SK-N-SH (cell line): ENCODE measurements at regions not wholly inside any gene's neighbourhood (a gene's known extent, or its start where the extent isn't known, plus 50 kb on each side); places are given as distances from the start of the nearest gene placed in this dataset.

Source experiments
- CTCF ChIA-PET: fragments of 300-600, 350-600 bp; formaldehyde crosslinking; extraction: SDS; loops from one replicate; lab custom pipeline; 2021; lab: Yijun Ruan, JAX
- POLR2A ChIA-PET: fragments of 350-600 bp; sonication (Branson Sonifier 250); formaldehyde crosslinking; extraction: SDS; loops from one replicate; lab custom pipeline; 2020; ENCODE audit warnings: antibody characterized with exemption, inconsistent platforms; lab: Yijun Ruan, JAX
- DNase-seq: peaks from one replicate; pipeline ENCODE4 v3.0.0; 2012
- H2AFZ ChIP-seq: fragments of 200-600 bp; sonication (generic); 2 replicates; pipeline ENCODE4 v1.8.1; 2016; ENCODE audit warnings: antibody characterized with exemption, mild to moderate bottlenecking, low read depth
- H3F3A ChIP-seq: fragments of 200-600 bp; sonication (generic); replicated peaks from 2 replicates; pipeline ENCODE3; 2016; ENCODE audit warnings: antibody characterized with exemption, mild to moderate bottlenecking; ENCODE audit not compliant: insufficient read depth
- H3K27ac ChIP-seq, 2 experiments: fragments of 200-500 bp in 1 of 2; fragments of 200-600 bp in 1 of 2; sonication (Bioruptor generic) in 1 of 2; sonication (generic), shearing (Covaris generic) in 1 of 2; 2 replicates each; pipeline versions ENCODE4 v1.5.1 to v1.6.1; 2014 to 2016; ENCODE audit warnings: low read depth in 2 of 2, inconsistent platforms in 1 of 2, low read length in 1 of 2, mild to moderate bottlenecking in 1 of 2, mixed read lengths in 1 of 2
- H3K27me3 ChIP-seq: fragments of 200-600 bp; sonication (generic), shearing (Covaris generic); 2 replicates; pipeline ENCODE4 v1.6.1; 2016; ENCODE audit warnings: mixed run types; ENCODE audit not compliant: insufficient read depth
- H3K36me3 ChIP-seq, 2 experiments: fragments of 200-500 bp in 1 of 2; fragments of 200-600 bp in 1 of 2; sonication (Bioruptor generic) in 1 of 2; sonication (generic) in 1 of 2; replicated peaks in 1 of 2; 2 replicates each; pipeline versions ENCODE3 to v1.5.1; 2014 to 2016; ENCODE audit warnings: low read length in 1 of 2, mild to moderate bottlenecking in 1 of 2; ENCODE audit not compliant: insufficient read depth in 2 of 2, control insufficient read depth in 1 of 2
- H3K4me1 ChIP-seq, 2 experiments: fragments of 200-500 bp in 1 of 2; fragments of 200-600 bp in 1 of 2; sonication (Bioruptor generic) in 1 of 2; sonication (generic), shearing (Covaris generic) in 1 of 2; 2 replicates each; pipeline versions ENCODE4 v1.5.1 to v1.6.1; 2014 to 2016; ENCODE audit warnings: low read depth in 1 of 2, low read length in 1 of 2, mixed run types in 1 of 2; ENCODE audit not compliant: insufficient read depth in 2 of 2, control insufficient read depth in 1 of 2
- H3K4me2 ChIP-seq: fragments of 200-600 bp; sonication (generic), shearing (Covaris generic); 2 replicates; pipeline ENCODE4 v1.6.1; 2017; ENCODE audit warnings: mixed run types
- H3K4me3 ChIP-seq, 2 experiments: fragments of 200-500 bp in 1 of 2; fragments of 200-600 bp in 1 of 2; sonication (Bioruptor generic) in 1 of 2; sonication (generic), shearing (Covaris generic) in 1 of 2; 2 replicates each; pipeline versions ENCODE4 v1.5.1 to v1.8.1; 2014 to 2016; ENCODE audit warnings: low read depth in 2 of 2, inconsistent platforms in 1 of 2, low read length in 1 of 2, mild to moderate bottlenecking in 1 of 2, mixed read lengths in 1 of 2, moderate library complexity in 1 of 2
- H3K79me2 ChIP-seq: fragments of 200-600 bp; sonication (generic); 2 replicates; pipeline ENCODE4 v1.8.1; 2017; ENCODE audit warnings: mild to moderate bottlenecking; ENCODE audit not compliant: insufficient read depth
- H3K9ac ChIP-seq: fragments of 200-600 bp; sonication (generic); 2 replicates; pipeline ENCODE4 v1.6.1; 2017; ENCODE audit warnings: mixed run types
- H3K9me2 ChIP-seq: fragments of 200-600 bp; sonication (generic); 2 replicates; pipeline ENCODE4 v1.6.1; 2017; ENCODE audit warnings: mixed run types
- H3K9me3 ChIP-seq: fragments of 200-600 bp; sonication (generic); 2 replicates; pipeline ENCODE4 v1.6.1; 2017; ENCODE audit warnings: mixed run types, mild to moderate bottlenecking, moderate library complexity
- H4K20me1 ChIP-seq: fragments of 200-600 bp; sonication (generic); 2 replicates; pipeline ENCODE4 v1.6.1; 2017; ENCODE audit warnings: mild to moderate bottlenecking, mixed run types; ENCODE audit not compliant: insufficient read depth
- EZH2phosphoT487 ChIP-seq: fragments of 200-600 bp; sonication (generic); IDR thresholded peaks from 2 replicates; pipeline ENCODE4 v1.6.1; 2017; ENCODE audit warnings: low read depth, mixed run types, mild to moderate bottlenecking, antibody characterized with exemption, moderate library complexity, borderline replicate concordance
- FOXJ3 ChIP-seq: sonication (generic); formaldehyde crosslinking; IDR thresholded peaks from 2 replicates; pipeline ENCODE4 v1.5.1; 2020; ENCODE audit warnings: mild to moderate bottlenecking, missing genetic modification reagents
- GABPA ChIP-seq: IDR thresholded peaks from 2 replicates; pipeline ENCODE4 v1.4.0; 2012; ENCODE audit warnings: low read depth, mild to moderate bottlenecking
- MEF2A ChIP-seq: IDR thresholded peaks from 2 replicates; pipeline ENCODE4 v1.4.0; 2012; ENCODE audit warnings: low read depth, borderline replicate concordance
- POLR2AphosphoS5 ChIP-seq: IDR thresholded peaks from 2 replicates; pipeline ENCODE4 v1.6.1; 2012; ENCODE audit warnings: low read depth, low read length
- RAD21 ChIP-seq: IDR thresholded peaks from 2 replicates; pipeline ENCODE4 v1.6.1; 2012; ENCODE audit warnings: mild to moderate bottlenecking, low read length
- RFX5 ChIP-seq: IDR thresholded peaks from 2 replicates; pipeline ENCODE4 v1.6.1; 2012; ENCODE audit warnings: mild to moderate bottlenecking, improper control_type of control experiment, low read length
- WGBS: methylation state at CpG from one replicate; pipeline ENCODE4 v1.1.6; 2017; ENCODE audit warnings: low lambda C conversion rate; 5-methylcytosine and 5-hydroxymethylcytosine counted together
- TF ChIP-seq, protein P1 (sequence below): IDR thresholded peaks from 2 replicates; pipeline ENCODE4 v1.6.1; 2012; ENCODE audit warnings: mild to moderate bottlenecking, low read depth, low read length, moderate library complexity

- ChIA-PET POLR2A (interaction anchor here (0.6 kb wide), 1 partner anchor 241 kb away, joined by 3 read pairs; no protein-coding TSS in a partner anchor), CTCF (interaction anchor here (1.0 to 2.8 kb wide), 4 partner anchors 9 to 41 kb away, joined by 3 to 9 read pairs (median 4); no protein-coding TSS in a partner anchor)
- no peak overlapping the region for H3K9ac ChIP-seq
- no peak overlapping the region for H3K27ac ChIP-seq
- no peaks in the 10 kb centered on the region for H3K9me3 ChIP-seq
- H3K79me2 ChIP-seq = no peaks in the 10 kb centered on the region
- H3K9me2 ChIP-seq = no peaks in the 10 kb centered on the region
- WGBS = 51% methylated on average over 14 of the region's 18 CpGs
- no peak overlapping the region for H3K4me3 ChIP-seq
- no peaks in the 10 kb centered on the region; a peak in 1 of 4 replicates for H3K4me1 ChIP-seq
- no peaks in the 10 kb centered on the region for H3K27me3 ChIP-seq
- no peaks in the 10 kb centered on the region for H3F3A ChIP-seq
- DNase-seq = peak; percentile 47
- no peaks in the 10 kb centered on the region for H3K36me3 ChIP-seq
- H3K4me2 ChIP-seq = no peak overlapping the region
- no peaks in the 10 kb centered on the region for H4K20me1 ChIP-seq
- no peak for TF ChIP-seq EZH2phosphoT487
- TF ChIP-seq RAD21 = peak; percentile 23; the same call in 1 of the 2 replicates
- no peak overlapping the region for H2AFZ ChIP-seq
Observed at GRCh38 chr15:29451201-29451781, 181.7 kb upstream of the NSMCE3 start.

DNA sequence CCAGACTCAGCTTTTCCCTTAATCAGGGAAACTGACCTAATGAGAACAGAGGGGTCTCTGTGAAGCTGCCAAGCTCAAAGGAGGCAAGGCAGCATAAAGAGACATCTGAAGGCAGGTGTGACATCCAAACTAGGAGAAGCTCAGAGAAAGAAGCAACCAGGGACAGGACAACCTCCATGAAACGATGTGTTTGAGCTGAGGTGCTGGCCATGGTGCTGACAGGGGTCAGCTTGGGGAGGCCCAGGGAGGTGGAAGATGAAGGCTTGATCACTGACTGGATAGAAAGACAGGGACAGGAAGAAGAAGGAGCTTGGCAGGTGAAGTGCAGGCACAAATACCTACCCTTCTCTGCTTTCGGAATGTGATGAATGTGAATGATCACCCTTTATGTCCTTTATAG, 179.5 kb upstream of the NSMCE3 start:
- POLR2A ChIA-PET = no interaction called here
- DNase-seq = no peak

More for the DNA sequence above, 179.5 kb upstream of the NSMCE3 start:
- Histone ChIP-seq H3K36me3 (no peaks in the 10 kb centered on the region), H3K27ac (no peak overlapping the region), H3K4me3 (no peak overlapping the region), H3F3A (no peaks in the 10 kb centered on the region), H2AFZ (no peak overlapping the region), H4K20me1 (no peaks in the 10 kb centered on the region), H3K9me2 (no peaks in the 10 kb centered on the region), H3K79me2 (no peaks in the 10 kb centered on the region), H3K9ac (no peak overlapping the region), H3K4me2 (no peak overlapping the region), H3K4me1 (no peaks in the 10 kb centered on the region; a peak in 1 of 4 replicates), H3K27me3 (no peaks in the 10 kb centered on the region), H3K9me3 (no peaks in the 10 kb centered on the region)
- TF ChIP-seq POLR2AphosphoS5 (no peak), RFX5 (no peak), MEF2A (no peak), GABPA (no peak), FOXJ3 (no peak)
- TF ChIP-seq, protein P1, sequence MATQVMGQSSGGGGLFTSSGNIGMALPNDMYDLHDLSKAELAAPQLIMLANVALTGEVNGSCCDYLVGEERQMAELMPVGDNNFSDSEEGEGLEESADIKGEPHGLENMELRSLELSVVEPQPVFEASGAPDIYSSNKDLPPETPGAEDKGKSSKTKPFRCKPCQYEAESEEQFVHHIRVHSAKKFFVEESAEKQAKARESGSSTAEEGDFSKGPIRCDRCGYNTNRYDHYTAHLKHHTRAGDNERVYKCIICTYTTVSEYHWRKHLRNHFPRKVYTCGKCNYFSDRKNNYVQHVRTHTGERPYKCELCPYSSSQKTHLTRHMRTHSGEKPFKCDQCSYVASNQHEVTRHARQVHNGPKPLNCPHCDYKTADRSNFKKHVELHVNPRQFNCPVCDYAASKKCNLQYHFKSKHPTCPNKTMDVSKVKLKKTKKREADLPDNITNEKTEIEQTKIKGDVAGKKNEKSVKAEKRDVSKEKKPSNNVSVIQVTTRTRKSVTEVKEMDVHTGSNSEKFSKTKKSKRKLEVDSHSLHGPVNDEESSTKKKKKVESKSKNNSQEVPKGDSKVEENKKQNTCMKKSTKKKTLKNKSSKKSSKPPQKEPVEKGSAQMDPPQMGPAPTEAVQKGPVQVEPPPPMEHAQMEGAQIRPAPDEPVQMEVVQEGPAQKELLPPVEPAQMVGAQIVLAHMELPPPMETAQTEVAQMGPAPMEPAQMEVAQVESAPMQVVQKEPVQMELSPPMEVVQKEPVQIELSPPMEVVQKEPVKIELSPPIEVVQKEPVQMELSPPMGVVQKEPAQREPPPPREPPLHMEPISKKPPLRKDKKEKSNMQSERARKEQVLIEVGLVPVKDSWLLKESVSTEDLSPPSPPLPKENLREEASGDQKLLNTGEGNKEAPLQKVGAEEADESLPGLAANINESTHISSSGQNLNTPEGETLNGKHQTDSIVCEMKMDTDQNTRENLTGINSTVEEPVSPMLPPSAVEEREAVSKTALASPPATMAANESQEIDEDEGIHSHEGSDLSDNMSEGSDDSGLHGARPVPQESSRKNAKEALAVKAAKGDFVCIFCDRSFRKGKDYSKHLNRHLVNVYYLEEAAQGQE = peak; percentile 89; the same call in 1 of the 2 replicates
- CTCF ChIA-PET = no interaction called here
- WGBS = 46% methylated on average over 2 of the region's 2 CpGs
